Stomach (tissue), 8 donors: ENCODE measurements at regions not wholly inside any gene's neighbourhood (a gene's known extent, or its start where the extent isn't known, plus 50 kb on each side); places are given as distances from the start of the nearest gene placed in this dataset.

Experiments
- DNase-seq, 2 donors: peaks; one replicate each; pipeline versions ENCODE4 v3.0.0 to v3.0.0-alpha.2; 2013 to 2019
- H3K27ac ChIP-seq, 5 donors: fragments of 200-600 bp in 4 of 5; sonication (generic) in 4 of 5; one replicate each; pipeline ENCODE4 v1.5.1; 2013 to 2019; ENCODE audit warnings: mild to moderate bottlenecking in 1 of 5, moderate library complexity in 1 of 5
- H3K27me3 ChIP-seq, 3 donors: fragments of 200-600 bp; sonication (generic); one replicate each; pipeline ENCODE4 v1.5.1; 2017 to 2019; ENCODE audit warnings: mixed run types in 1 of 3
- H3K36me3 ChIP-seq, 4 donors: fragments of 200-600 bp; sonication (generic); 1 replicate in 3 of 4; 2 replicates in 1 of 4; pipeline ENCODE4 v1.5.1; 2016 to 2019
- H3K4me1 ChIP-seq, 4 donors: fragments of 200-600 bp; sonication (generic); one replicate each; pipeline ENCODE4 v1.5.1; 2016 to 2019
- H3K4me3 ChIP-seq, 4 donors: fragments of 200-600 bp; sonication (generic) in 3 of 4; one replicate each; pipeline ENCODE4 v1.5.1; 2016 to 2019; ENCODE audit warnings: mild to moderate bottlenecking in 1 of 4
- H3K9me3 ChIP-seq, 4 donors: fragments of 200-600 bp; sonication (generic); one replicate each; pipeline ENCODE4 v1.5.1; 2016 to 2019
- CTCF ChIP-seq, 7 experiments: fragments of 450-650 bp in 4 of 7; fragments of 200-600 bp in 3 of 7; sonication (generic) in 3 of 7; IDR thresholded peaks; one replicate each; pipeline ENCODE4 v1.5.1; 2016 to 2019; ENCODE audit warnings: antibody characterized with exemption in 7 of 7, control low read depth in 2 of 7, mild to moderate bottlenecking in 1 of 7
- EP300 ChIP-seq: sonication (generic); formaldehyde crosslinking; IDR thresholded peaks from one replicate; pipeline ENCODE4 v1.6.1; 2017; ENCODE audit warnings: antibody characterized with exemption
- POLR2A ChIP-seq, 4 donors: fragments of 450-650 bp; IDR thresholded peaks; one replicate each; pipeline ENCODE4 v1.6.1; 2016; ENCODE audit warnings: antibody characterized with exemption in 4 of 4, control low read depth in 2 of 4, mild to moderate bottlenecking in 1 of 4, moderate library complexity in 1 of 4
- POLR2AphosphoS5 ChIP-seq, 3 donors: sonication (generic); formaldehyde crosslinking; IDR thresholded peaks; one replicate each; pipeline ENCODE4 v1.6.1; 2016; ENCODE audit warnings: antibody characterized with exemption in 3 of 3
- WGBS, 5 donors: extraction: QIAGEN DNeasy Blood & Tissue Kit in 3 of 5; methylation state at CpG; one replicate each; pipeline versions ENCODE4 v1.1.5 to v1.1.7; 2013 to 2018; 5-methylcytosine and 5-hydroxymethylcytosine counted together
- intact Hi-C: fragments of 100-400 bp; cut with DNase I; formaldehyde crosslinking; loops from one replicate; pipeline ENCODE4 v1.15.1; 2023; ENCODE audit warnings: low total_unique reads
- donor health status: healthy with polysubstance abuse.
- donor health status: Bipolar disorder and iron deficiency.
- donor health status: healthy.

DNA sequence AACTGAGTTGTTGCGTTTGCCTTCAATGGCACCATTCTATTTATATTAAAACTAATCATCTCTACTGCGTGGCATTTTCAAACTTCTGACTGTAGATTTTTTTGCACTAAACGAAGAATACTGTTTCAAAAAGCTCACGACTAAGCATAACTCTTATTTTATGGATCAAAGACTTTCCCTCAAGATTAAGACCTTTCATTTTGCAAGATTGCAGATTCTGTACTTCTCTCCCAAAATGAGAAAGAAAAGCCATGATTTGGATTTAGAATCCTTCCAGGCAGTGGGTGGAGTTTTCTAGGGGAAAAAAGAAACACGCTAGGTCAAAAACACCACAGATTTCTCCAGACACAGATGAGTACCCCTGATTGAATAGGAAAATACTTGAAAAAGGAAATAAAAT lies 617.2 kb upstream of the NR2F2 start:
- H3K36me3 ChIP-seq, result no peaks in the 10 kb centered on the region
- H3K27ac ChIP-seq, result no peak overlapping the region
- H3K27me3 ChIP-seq, result no peaks in the 10 kb centered on the region
- peaks cover 0 to 7% (median 0%) of the 10 kb centered on the region in 4 donors for H3K4me1 ChIP-seq
- DNase-seq, result no peak
- no peaks in the 10 kb centered on the region for H3K9me3 ChIP-seq
- TF ChIP-seq POLR2AphosphoS5 (IDR thresholded peaks at IDR 0.05) (no peak), CTCF (IDR thresholded peaks at IDR 0.05) (no peak), EP300 (no peak), POLR2A (IDR thresholded peaks at IDR 0.05) (no peak)
- no peak overlapping the region for H3K4me3 ChIP-seq
- WGBS, 5 donors, result 58 to 76% (median 66%) methylated on average over 5 of the region's 5 CpGs
- intact Hi-C loops, result no loop called here

- intact Hi-C loops, result no loop called here
- no peak overlapping the region for H3K27ac ChIP-seq
- no peak for TF ChIP-seq EP300
- TF ChIP-seq POLR2AphosphoS5 (IDR thresholded peaks at IDR 0.05), result no peak
- TF ChIP-seq CTCF (IDR thresholded peaks at IDR 0.05), result no peak
- no peak for TF ChIP-seq POLR2A (IDR thresholded peaks at IDR 0.05)
- 54 to 67% (median 57%) methylated on average over 3 of the region's 3 CpGs for WGBS, 5 donors
- peaks cover 0 to 14% (median 0%) of the 10 kb centered on the region in 4 donors for H3K4me1 ChIP-seq
- no peak for DNase-seq
- no peaks in the 10 kb centered on the region for H3K27me3 ChIP-seq
- no peaks in the 10 kb centered on the region for H3K36me3 ChIP-seq
- no peaks in the 10 kb centered on the region for H3K9me3 ChIP-seq
- no peak overlapping the region for H3K4me3 ChIP-seq
Measured at GRCh38 chr15:95715116-95715903, 615.2 kb upstream of the NR2F2 start.

DNA sequence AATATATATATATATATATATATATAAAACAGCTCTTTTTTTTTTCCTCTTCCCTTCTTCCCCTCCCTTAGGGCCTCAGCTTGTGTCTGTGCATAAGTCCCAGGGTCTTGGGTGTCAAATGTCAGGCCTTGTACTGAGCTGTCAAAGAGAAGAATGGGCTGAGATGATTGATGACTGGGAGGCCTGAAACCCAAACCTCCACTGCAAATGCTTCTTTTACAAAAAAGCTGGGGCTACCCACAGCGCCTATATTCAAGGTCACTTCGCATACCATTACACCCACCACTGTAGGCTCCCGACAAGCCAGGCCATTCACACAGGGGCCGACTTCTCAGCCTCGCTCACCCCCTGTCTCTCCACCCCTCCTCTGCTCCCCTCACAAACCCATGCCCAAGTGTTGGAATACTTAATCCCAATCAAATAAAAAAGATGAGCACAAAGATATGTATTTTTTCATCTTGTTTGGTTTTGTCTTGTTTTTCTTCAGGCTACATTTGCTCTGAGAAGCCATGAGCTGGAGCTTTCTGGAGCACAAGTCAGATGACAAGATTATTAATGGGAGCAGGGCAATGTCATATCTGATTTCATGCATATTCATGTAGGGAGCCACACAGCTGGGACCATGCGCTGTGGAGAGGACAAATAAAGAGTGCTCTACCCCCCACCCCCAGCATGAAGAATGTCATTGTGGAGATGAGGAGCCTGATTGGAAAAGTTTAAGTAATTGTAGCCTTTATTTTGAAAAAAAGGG lies 614.4 kb upstream of the NR2F2 start:
- TF ChIP-seq CTCF (IDR thresholded peaks at IDR 0.05), result no peak
- no peak for TF ChIP-seq EP300
- no peak for TF ChIP-seq POLR2A (IDR thresholded peaks at IDR 0.05)
- no peak for TF ChIP-seq POLR2AphosphoS5 (IDR thresholded peaks at IDR 0.05)
- no peak overlapping the region for H3K27ac ChIP-seq
- H3K27me3 ChIP-seq, result no peaks in the 10 kb centered on the region
- WGBS, 5 donors, result 83 to 91% (median 90%) methylated on average over 6 of the region's 6 CpGs
- no peaks in the 10 kb centered on the region for H3K9me3 ChIP-seq
- H3K36me3 ChIP-seq, result no peaks in the 10 kb centered on the region
- peaks cover 0 to 14% (median 0%) of the 10 kb centered on the region in 4 donors for H3K4me1 ChIP-seq
- DNase-seq, result peak in 1 of 2 donors; percentile 13
- H3K4me3 ChIP-seq, result no peak overlapping the region
- intact Hi-C loops, result no loop called here

DNA sequence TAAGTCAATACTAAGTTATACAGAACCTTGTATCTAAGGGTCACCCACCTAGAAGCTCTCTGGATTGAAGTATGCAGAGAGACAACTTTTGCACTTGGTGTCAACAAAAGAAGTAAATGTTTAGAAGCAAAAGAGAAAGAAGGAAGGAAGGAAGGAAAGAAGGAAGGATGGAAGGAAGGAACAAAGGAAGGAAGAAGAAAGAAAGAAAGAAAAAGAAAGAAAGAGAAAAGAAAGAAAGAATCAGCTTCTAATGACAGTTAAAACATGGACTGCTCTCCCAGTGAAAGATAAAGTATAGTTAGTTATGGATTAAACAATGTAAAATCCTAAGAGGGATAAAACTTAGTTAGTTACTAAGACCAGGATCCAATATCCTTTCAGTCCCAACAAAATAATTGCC lies 613.8 kb upstream of the NR2F2 start:
- peaks cover 0 to 14% (median 0%) of the 10 kb centered on the region in 4 donors for H3K4me1 ChIP-seq
- intact Hi-C loops, result no loop called here
- H3K9me3 ChIP-seq, result no peaks in the 10 kb centered on the region
- H3K4me3 ChIP-seq, result no peak overlapping the region
- no peak for DNase-seq
- TF ChIP-seq EP300, result no peak
- TF ChIP-seq POLR2A (IDR thresholded peaks at IDR 0.05), result no peak
- no peak for TF ChIP-seq CTCF (IDR thresholded peaks at IDR 0.05)
- no peak for TF ChIP-seq POLR2AphosphoS5 (IDR thresholded peaks at IDR 0.05)
- no peaks in the 10 kb centered on the region for H3K27me3 ChIP-seq
- H3K27ac ChIP-seq, result no peak overlapping the region
- H3K36me3 ChIP-seq, result no peaks in the 10 kb centered on the region
